Peyer's patch (tissue), 4 donors: ENCODE measurements at regions not wholly inside any gene's neighbourhood (a gene's known extent, or its start where the extent isn't known, plus 50 kb on each side); places are given as distances from the start of the nearest gene placed in this dataset.

Experiments used
- CTCF ChIP-seq, 6 experiments: fragments of 450-650 bp in 4 of 6; fragments of 200-600 bp in 2 of 6; sonication (generic) in 1 of 6; IDR thresholded peaks; one replicate each; pipeline ENCODE4 v1.5.1; 2017 to 2019; ENCODE audit warnings: antibody characterized with exemption in 6 of 6, mild to moderate bottlenecking in 3 of 6, moderate library complexity in 1 of 6
- POLR2A ChIP-seq, 2 donors: fragments of 450-650 bp; IDR thresholded peaks; one replicate each; pipeline ENCODE4 v1.5.1; 2017; ENCODE audit warnings: antibody characterized with exemption in 2 of 2, mild to moderate bottlenecking in 2 of 2, moderate library complexity in 2 of 2

- TF ChIP-seq CTCF (IDR thresholded peaks at IDR 0.05) (no peak), POLR2A (IDR thresholded peaks at IDR 0.05) (no peak)
These were observed 111.0 kb upstream of the FRMD1 start for GRCh38 chr6:168190014-168190405.
